HG02588 (cell line): ENCODE measurements at regions not wholly inside any gene's neighbourhood (a gene's known extent, or its start where the extent isn't known, plus 50 kb on each side); places are given as distances from the start of the nearest gene placed in this dataset.

Experiments
- ATAC-seq: cut with Tn5 transposase; IDR thresholded peaks from one replicate; pipeline ENCODE4 v1.9.1; 2021; ENCODE audit warnings: mild to moderate bottlenecking, moderate library complexity; ENCODE audit not compliant: unreplicated experiment

DNA sequence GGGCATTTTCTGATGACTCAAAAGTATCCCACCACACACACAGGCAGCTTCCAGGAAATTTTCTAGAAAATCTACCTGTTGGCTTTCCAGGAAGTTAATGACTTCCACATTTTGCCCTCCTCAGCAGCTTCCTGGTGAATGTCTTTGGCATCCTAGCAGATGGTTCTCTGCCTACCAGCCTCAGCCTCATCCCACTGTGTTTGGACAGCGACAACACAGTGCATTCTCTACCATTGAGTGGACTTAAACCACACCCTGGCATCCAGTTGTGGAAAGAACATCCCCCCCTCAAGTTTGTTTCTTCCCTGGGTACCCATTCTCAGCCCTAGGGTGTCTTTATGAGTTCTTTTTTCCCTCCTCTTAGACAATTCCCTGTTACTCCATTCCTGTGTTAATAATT is 50.8 kb upstream of the GADL1 start:
- ATAC-seq = no peak

DNA sequence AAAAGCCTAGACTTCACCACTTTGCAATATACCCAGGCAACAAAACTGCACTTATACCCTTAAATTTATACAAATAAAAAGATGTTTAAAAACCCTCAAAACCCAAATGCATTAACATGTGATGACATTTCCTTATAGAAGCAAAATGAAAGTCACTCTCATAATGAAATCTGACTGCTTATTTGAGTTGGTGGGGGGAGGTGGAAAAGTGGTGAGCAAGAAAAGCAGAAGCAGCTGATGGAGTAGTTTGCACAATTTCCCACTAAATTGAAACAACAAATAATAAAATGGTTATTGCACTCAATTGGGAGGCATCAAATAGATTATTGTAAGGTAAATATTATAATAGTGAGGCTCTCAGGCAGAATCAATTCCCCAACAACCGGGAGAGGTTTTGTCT is 54.0 kb upstream of the GADL1 start:
- ATAC-seq = no peak

DNA sequence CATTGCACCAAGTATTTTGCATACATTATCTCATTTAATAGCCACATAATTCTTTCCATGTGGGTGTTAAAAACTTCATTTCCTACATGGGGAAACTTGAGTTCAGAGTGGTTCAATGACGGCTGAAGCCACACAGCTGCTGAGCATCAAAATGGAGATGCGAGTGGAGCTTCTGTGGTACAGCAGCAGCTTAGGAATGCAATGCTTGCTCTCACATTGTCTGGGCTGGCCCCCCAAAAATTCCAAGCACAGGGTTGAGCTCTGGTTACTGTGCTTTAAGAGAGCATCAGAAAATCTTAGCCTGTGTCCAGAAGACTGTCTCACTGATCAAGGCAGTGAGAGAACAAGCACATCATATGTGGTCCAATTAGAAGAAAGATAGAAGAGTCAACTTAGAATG is 57.4 kb upstream of the GADL1 start:
- ATAC-seq = no peak

DNA sequence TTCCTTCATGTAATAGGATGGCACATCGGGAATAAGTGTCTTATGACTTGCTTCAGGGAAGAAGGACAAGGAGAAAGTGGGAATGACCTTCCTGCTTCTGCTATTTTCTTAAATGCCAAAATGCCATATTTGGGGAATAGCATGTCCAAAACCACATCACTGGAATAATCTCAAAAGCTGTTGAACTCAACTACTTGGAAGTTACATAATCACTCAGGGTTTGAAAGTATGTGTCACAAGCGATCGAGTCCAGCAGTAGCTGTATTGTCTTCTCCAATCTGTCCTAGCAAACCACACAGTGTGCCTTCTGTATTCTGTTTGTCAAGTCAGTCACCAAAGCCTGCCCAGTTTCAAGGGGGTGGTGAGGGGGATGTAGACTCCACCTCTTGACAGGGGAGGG is 58.3 kb upstream of the GADL1 start:
- ATAC-seq = no peak

DNA sequence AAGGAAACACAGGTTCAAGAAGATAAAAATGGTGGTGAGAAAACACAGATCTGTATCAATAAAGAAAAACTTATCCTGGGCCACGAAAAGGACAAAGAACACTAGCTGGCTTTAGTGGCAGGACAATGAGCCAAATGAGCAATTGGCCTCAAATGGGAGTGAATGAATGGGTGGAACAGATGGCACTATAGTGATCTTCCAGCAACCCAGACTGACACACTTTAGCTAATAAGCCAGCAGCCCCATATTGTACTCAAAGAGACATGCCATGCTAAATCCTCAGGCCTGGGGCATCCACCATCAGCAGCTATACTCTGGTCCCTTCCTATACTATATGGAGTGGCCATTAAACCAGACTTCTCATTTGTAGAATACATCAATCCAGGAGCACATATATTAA is 60.0 kb upstream of the GADL1 start:
- no peak for ATAC-seq

- no peak for ATAC-seq
These were observed 67.6 kb upstream of the GADL1 start for GRCh38 chr3:30962084-30962483.

DNA sequence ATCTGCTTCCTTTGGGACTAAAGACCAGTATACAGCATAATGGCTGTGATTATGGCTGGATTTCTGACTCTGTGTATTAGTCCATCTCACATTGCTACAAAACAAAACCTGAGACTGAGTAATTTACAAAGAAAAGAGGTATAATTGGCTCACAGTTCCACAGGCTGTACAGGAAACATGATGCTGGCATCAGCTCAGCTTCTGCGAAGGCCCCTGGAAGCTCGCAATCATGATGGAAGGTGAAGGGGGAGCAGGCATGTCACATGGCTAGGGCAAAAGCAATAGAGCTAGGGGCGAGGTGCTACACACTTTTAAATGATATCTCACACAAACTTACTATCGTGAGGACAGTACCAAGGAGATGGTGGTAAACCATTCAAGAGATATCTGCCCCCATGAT is 68.0 kb upstream of the GADL1 start:
- no peak for ATAC-seq

DNA sequence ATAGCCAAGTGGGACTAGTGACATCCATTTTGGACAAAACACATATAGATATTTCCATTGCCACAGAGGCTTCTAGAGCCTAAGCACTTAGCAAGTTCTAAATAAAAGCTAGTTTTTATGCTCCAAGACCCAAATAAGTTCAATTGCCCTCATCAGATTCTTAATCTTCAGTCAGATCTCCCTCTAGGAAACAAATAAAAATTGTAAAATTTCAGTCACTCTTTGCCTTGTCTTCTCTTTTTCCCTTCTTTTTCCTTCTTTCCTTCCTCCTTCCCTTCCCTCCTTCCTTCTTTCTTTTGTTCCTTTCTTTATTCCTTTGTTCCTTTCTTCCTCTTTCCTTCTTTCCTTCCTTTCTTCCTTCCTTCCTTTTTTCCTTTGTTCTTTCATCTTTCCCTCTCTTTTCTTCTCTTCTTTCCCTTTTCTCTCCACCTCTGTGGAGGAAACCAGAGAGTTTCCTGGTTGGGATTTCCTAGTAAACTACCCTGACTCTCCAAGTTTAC is 68.8 kb upstream of the GADL1 start:
- ATAC-seq = no peak

DNA sequence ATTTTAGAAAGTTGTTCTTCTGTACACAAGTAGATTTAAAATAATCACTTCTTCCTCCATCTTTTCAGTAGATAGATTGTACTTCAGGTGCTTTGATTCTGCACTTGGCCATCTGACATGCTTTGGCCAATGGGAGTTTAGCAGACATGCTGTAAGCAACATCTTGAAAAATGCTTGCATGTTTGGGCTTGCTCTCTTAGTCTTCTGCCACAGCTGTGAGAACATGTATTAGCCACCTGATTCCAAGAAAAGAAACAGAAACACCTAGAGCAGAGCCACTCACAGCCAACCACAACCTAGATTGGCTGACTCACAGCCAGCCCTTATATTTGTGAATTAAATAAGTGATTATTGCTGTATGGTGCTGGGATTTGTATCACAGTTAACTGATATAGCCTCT is 70.2 kb upstream of the GADL1 start:
- ATAC-seq = peak; percentile 97

- ATAC-seq = no peak
These were observed 72.4 kb upstream of the GADL1 start for GRCh38 chr3:30966896-30967295.

DNA sequence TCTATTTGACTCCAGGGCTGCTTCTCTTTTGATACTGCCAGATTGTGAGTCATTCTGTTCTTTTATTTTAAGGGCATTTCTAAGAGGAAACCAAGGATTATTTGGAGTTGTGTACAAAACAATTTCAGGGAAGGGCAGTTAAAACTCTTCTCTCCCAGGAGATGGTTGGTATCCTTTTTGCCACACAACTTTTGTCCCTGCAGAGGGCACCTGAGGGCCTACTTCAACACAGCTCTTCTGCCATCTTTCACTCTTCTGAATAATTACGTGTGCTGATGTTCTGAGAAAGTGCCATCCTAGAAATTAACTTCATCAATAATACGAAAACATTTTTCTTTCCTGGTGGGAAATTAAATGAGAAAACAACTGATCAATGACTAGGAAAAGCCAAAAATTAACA is 75.7 kb upstream of the GADL1 start:
- no peak for ATAC-seq

- ATAC-seq = no peak
These were observed 78.0 kb upstream of the GADL1 start for GRCh38 chr3:30972449-30972848.

- ATAC-seq = no peak
These were observed 79.6 kb upstream of the GADL1 start for GRCh38 chr3:30974071-30974470.

GRCh38 chr3:30977592-30977991 is 83.1 kb upstream of the GADL1 start:
- no peak for ATAC-seq

GRCh38 chr3:30980993-30981392 is 86.5 kb upstream of the GADL1 start:
- no peak for ATAC-seq

GRCh38 chr3:30982416-30983075 is 88.1 kb upstream of the GADL1 start:
- ATAC-seq = no peak

DNA sequence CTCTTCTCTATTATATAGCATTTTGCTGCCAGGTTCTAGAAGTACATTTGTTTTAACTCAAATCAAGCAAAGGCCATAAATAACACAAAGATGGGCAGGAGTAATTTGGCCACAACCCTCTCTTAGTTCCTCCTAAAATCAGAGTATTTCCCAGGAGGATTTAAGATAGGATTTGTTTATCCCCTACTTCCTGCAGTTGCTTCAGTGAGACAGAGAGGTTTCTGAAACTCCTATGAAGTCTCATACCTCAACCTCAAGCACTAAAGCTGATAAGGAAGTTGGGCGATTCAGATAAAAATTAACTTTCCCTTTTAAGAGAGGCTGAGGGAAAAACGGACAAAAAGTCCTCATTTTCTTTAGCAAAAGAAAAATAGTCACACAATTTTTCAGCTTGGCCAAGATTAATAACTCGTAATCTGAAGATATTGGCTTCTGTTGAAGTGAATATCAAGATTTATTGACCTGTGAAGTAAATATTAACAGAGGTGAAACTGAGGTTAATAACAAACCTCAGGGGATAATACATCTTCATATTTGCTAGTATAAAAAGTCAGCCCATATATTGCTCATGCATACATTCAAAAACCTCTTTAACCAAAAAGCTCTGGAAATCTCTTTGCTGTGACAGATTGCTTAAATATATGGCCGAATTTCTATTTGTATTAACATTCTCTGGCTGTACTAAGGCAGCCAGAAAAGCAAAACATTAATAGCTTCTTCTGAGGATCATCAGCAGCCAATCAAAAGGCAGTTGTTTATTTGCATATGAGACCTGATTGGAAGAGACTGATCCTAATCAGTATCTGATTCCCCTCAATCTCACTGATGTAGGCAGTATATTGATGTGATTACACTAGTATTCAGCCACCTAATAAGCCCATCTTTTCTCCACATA is 90.6 kb upstream of the GADL1 start:
- peak; percentile 65 for ATAC-seq

DNA sequence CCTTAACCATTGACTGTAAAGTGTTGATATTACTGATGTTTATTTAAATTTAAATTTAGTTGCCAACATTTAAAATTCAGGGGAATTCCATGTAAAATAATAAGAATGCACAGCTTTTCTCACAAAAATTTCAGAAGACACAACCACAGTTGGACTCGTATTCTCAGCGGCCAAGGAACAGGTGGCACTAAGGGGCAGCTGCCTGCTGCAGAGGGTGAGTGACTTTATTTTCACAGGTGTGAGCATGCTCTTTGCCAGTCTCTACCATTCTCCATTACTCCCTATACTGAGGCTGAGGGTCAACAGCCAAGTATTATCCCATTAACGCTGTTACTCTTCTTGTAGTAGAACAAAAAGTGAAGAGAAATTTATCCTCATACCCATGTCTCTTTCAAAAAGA is 92.1 kb upstream of the GADL1 start:
- ATAC-seq = no peak

DNA sequence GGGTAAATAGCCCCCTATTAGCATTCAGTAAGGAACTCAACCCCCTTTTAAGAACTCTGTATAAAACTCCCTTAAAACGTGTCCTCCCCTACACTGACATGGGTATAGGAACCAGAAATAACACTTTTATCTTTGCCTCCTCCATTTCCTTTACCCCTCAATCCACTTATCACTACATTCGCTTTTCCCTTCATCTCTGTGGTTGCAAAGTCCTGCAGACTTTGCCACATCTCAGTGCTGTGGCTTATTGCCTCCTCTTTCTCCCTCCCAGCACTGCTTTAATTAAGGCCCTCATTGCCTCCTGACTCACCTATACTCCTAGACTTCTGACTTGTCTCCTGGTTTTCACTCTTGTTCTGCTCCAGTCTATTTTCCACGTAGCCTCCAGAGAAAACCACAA is 94.3 kb upstream of the GADL1 start:
- ATAC-seq = no peak

GRCh38 chr3:30989276-30990030 is 95.0 kb upstream of the GADL1 start:
- ATAC-seq = no peak

GRCh38 chr3:30996467-30996866 is 102.0 kb upstream of the GADL1 start:
- no peak for ATAC-seq

GRCh38 chr3:31002730-31003129 is 108.3 kb upstream of the GADL1 start:
- peak; percentile 42 for ATAC-seq
